Smooth muscle cell (in vitro differentiated cells): ENCODE measurements at regions not wholly inside any gene's neighbourhood (a gene's known extent, or its start where the extent isn't known, plus 50 kb on each side); places are given as distances from the start of the nearest gene placed in this dataset.

Experiments
- DNase-seq: peaks from one replicate; lab custom pipeline; 2025; ENCODE audit not compliant: unreplicated experiment; lab: John Stamatoyannopoulos, UW
- H2AFZ ChIP-seq: fragments of 200-600 bp; sonication (generic); 2 replicates; pipeline ENCODE4 v1.6.0; 2016; ENCODE audit warnings: antibody characterized with exemption, low read depth, mild to moderate bottlenecking
- H3F3A ChIP-seq: fragments of 200-600 bp; sonication (generic); 2 replicates; pipeline ENCODE4 v1.6.0; 2017; ENCODE audit warnings: antibody characterized with exemption, low read depth
- H3K27ac ChIP-seq: fragments of 200-600 bp; sonication (generic); 2 replicates; pipeline ENCODE4 v1.5.1; 2016; ENCODE audit warnings: low read depth, mild to moderate bottlenecking
- H3K27me3 ChIP-seq: fragments of 200-600 bp; sonication (generic); 2 replicates; pipeline ENCODE4 v1.6.1; 2016; ENCODE audit warnings: low read depth, mild to moderate bottlenecking
- H3K36me3 ChIP-seq: fragments of 200-600 bp; sonication (generic); 2 replicates; pipeline ENCODE4 v1.5.1; 2016; ENCODE audit warnings: low read depth
- H3K4me1 ChIP-seq: fragments of 200-600 bp; sonication (generic); 2 replicates; pipeline ENCODE4 v1.5.1; 2016; ENCODE audit warnings: low read depth
- H3K4me2 ChIP-seq: fragments of 200-600 bp; sonication (generic); 2 replicates; pipeline ENCODE4 v1.6.0; 2016; ENCODE audit warnings: mild to moderate bottlenecking
- H3K4me3 ChIP-seq: fragments of 200-600 bp; sonication (generic); 2 replicates; pipeline ENCODE4 v1.5.1; 2016; ENCODE audit warnings: mild to moderate bottlenecking
- H3K79me2 ChIP-seq: fragments of 200-600 bp; sonication (generic); 2 replicates; pipeline ENCODE4 v1.6.0; 2016; ENCODE audit warnings: low read depth, mild to moderate bottlenecking
- H3K9ac ChIP-seq: fragments of 200-600 bp; sonication (generic); 2 replicates; pipeline ENCODE4 v1.6.0; 2016; ENCODE audit warnings: low read depth
- H3K9me3 ChIP-seq: fragments of 200-600 bp; sonication (generic); replicated peaks from 2 replicates; pipeline ENCODE4 v1.5.1; 2016; ENCODE audit warnings: low read depth
- H4K20me1 ChIP-seq: fragments of 200-600 bp; sonication (generic); 2 replicates; pipeline ENCODE4 v1.6.0; 2016; ENCODE audit warnings: low read depth
- CTCF ChIP-seq: fragments of 200-600 bp; sonication (generic); IDR thresholded peaks from 2 replicates; pipeline ENCODE4 v1.5.1; 2017; ENCODE audit warnings: borderline replicate concordance, mild to moderate bottlenecking, antibody characterized with exemption; ENCODE audit not compliant: insufficient read depth, poor library complexity, severe bottlenecking
- WGBS: methylation state at CpG from one replicate; pipeline ENCODE4 v1.1.7; 2016; ENCODE audit warnings: low lambda C conversion rate; 5-methylcytosine and 5-hydroxymethylcytosine counted together

GRCh38 chr3:72483554-72484104 lies 364.6 kb downstream of the SHQ1 start:
- no peaks in the 10 kb centered on the region for H3K79me2 ChIP-seq
- peak overlapping the region; percentile 86 for H2AFZ ChIP-seq
- peaks cover 30% of the 10 kb centered on the region for H3F3A ChIP-seq
- peak overlapping the region; percentile 56 for H3K4me3 ChIP-seq
- no peak for DNase-seq
- peaks cover 19% of the 10 kb centered on the region for H3K4me1 ChIP-seq
- H4K20me1 ChIP-seq = no peaks in the 10 kb centered on the region
- peak overlapping the region; percentile 79 for H3K9ac ChIP-seq
- no peaks in the 10 kb centered on the region for H3K9me3 ChIP-seq
- peak overlapping the region; percentile 88 for H3K27ac ChIP-seq
- H3K36me3 ChIP-seq = no peaks in the 10 kb centered on the region
- no peak for TF ChIP-seq CTCF
- peak overlapping the region; percentile 93 for H3K4me2 ChIP-seq
- H3K27me3 ChIP-seq = no peaks in the 10 kb centered on the region
- 98% methylated on average over 3 of the region's 3 CpGs for WGBS

DNA sequence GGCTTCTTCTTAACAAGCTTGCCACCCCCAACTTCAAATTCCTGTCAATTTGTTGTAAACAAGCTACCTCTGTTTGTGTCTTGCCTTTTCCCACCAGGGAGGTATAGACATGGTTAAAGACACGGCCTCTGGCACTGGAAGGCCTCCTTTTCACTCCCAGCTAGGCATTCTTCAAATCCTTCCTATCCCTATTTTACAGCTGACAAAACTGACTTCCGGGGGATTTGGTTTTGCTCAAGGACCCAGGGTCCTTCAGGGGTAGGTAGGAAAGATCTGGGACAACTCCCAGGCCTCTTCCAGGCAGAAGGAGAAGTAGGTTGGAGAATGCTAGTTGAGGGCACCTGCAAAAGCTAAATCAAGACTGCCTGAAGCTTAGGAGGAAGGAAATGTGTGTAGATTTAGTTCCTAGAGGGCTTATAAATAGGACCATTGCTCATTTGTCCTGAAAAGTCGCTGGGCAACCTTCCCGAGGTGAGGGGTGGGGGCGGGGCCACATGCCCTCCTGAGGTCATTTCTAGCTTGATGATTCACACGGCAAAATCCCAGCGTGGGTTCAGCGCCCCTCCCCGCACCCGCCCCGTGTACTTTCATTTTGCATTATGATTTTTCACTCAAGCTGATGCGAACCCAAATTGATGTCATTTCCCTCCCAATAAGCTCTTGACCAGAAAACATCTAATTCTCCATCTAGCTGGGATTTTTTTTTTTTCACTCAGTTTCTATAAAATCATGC lies 365.5 kb downstream of the SHQ1 start:
- peak; percentile 23 for DNase-seq
- no peaks in the 10 kb centered on the region for H3K27me3 ChIP-seq
- peak overlapping the region; percentile 88 for H3K27ac ChIP-seq
- H3K9me3 ChIP-seq = no peaks in the 10 kb centered on the region
- H3F3A ChIP-seq = peaks cover 22% of the 10 kb centered on the region
- peak overlapping the region; percentile 93 for H3K4me2 ChIP-seq
- H3K36me3 ChIP-seq = no peaks in the 10 kb centered on the region
- no peaks in the 10 kb centered on the region for H4K20me1 ChIP-seq
- 24% methylated on average over 12 of the region's 12 CpGs for WGBS
- peak overlapping the region; percentile 79 for H3K9ac ChIP-seq
- H3K4me1 ChIP-seq = peaks cover 12% of the 10 kb centered on the region
- H3K4me3 ChIP-seq = peak overlapping the region; percentile 56
- TF ChIP-seq CTCF = no peak
- no peaks in the 10 kb centered on the region for H3K79me2 ChIP-seq
- peak overlapping the region; percentile 86 for H2AFZ ChIP-seq

- H3K4me2 ChIP-seq = no peak overlapping the region
- H3K9ac ChIP-seq = no peak overlapping the region
- no peak for TF ChIP-seq CTCF
- H3K27me3 ChIP-seq = no peaks in the 10 kb centered on the region
- H3K79me2 ChIP-seq = no peaks in the 10 kb centered on the region
- DNase-seq = no peak
- no peak overlapping the region for H2AFZ ChIP-seq
- peaks cover 14% of the 10 kb centered on the region for H3F3A ChIP-seq
- H3K27ac ChIP-seq = no peak overlapping the region
- WGBS = 95% methylated on average over 4 of the region's 4 CpGs
- no peaks in the 10 kb centered on the region for H3K36me3 ChIP-seq
- H3K4me3 ChIP-seq = no peak overlapping the region
- H4K20me1 ChIP-seq = no peaks in the 10 kb centered on the region
- H3K9me3 ChIP-seq = no peaks in the 10 kb centered on the region
- H3K4me1 ChIP-seq = peaks cover 10% of the 10 kb centered on the region
Observed at GRCh38 chr3:72481542-72481941, 366.7 kb downstream of the SHQ1 start.

DNA sequence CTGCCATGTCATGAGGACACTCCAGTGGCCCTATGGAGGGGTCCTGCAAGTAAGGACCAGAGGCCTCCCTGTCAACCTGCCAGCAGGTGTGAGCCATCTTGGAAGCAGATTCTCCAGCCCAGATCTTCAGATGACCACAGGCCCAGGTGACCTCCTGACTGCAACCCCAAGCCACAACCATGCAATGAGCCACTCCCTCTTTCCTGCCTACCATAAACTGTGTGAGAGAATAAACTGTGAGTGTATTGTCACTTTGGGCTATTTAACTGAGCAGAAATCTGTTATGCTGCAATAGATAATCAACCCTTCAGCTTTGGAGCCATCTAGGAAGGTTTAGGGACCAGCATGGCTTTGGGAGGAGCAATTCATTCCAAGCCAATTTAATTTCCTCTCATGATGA lies 367.9 kb downstream of the SHQ1 start:
- H3K4me3 ChIP-seq = no peak overlapping the region
- no peak for TF ChIP-seq CTCF
- H3K27me3 ChIP-seq = no peaks in the 10 kb centered on the region
- H4K20me1 ChIP-seq = no peaks in the 10 kb centered on the region
- H3F3A ChIP-seq = peaks cover 10% of the 10 kb centered on the region
- H3K9me3 ChIP-seq = no peaks in the 10 kb centered on the region
- H3K27ac ChIP-seq = no peak overlapping the region
- H3K9ac ChIP-seq = no peak overlapping the region
- no peaks in the 10 kb centered on the region for H3K36me3 ChIP-seq
- H3K4me1 ChIP-seq = peaks cover 10% of the 10 kb centered on the region
- no peaks in the 10 kb centered on the region for H3K79me2 ChIP-seq
- no peak overlapping the region for H3K4me2 ChIP-seq
- no peak overlapping the region for H2AFZ ChIP-seq
- DNase-seq = no peak
